CD1c-positive myeloid dendritic cell (primary cell): ENCODE measurements at regions not wholly inside any gene's neighbourhood (a gene's known extent, or its start where the extent isn't known, plus 50 kb on each side); places are given as distances from the start of the nearest gene placed in this dataset.
"Not testable (repeated sequence)": the region's sequence is repeated elsewhere in the genome, so short reads cannot be mapped to it uniquely, and the experiment has no call there.

Experiments used
- DNase-seq: peaks from one replicate; pipeline ENCODE4 v3.0.0-alpha.2; 2016; ENCODE audit errors: extremely low spot score

DNA sequence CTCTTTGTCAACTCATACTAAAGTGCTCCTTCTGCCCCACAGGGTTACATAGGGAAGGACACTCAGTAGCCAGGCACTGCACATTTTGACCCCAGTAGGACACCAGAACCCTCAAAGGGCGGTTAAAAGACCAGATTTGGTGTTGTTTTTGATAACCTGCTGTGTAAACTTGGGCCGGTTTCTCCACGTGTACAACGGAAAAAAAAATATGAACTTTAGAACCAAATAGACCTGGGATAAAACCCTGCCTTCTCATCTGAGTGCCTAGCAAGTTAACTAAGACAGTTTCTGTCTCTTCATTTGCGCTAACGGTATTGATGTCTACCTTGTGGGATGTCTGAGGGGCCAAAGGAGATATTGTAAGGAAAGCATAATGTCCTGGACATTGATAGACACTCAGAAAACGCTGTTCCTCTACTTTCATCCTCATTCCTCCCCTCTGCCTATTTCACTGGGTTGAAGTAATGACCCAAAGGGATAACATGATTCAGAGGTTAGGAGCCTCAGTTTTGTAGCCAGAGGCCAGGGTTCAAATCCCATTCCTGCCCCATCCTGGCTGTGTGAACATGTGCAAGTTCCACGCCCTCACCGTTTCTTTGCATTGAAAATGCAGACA is 155.9 kb upstream of the LPP start:
- no peak for DNase-seq

DNA sequence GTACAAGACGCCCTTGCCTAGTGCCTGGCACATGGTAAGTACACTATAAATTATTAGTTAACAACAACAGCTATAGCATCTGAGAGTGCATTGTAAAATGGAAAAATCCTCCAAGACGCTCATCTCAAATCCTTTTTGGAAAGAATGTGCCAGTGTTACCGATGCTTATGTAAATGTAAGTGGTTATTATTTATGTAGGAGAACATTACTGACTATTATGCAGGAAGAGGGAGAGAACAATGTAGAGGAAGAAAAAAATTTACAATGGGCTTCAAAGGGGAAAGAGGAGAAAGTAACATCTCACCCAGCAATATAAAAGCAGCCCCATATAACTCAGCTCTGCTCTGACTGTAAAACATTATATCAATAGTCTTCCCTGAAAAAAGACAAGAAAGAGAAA is 155.3 kb upstream of the LPP start:
- no peak for DNase-seq

DNA sequence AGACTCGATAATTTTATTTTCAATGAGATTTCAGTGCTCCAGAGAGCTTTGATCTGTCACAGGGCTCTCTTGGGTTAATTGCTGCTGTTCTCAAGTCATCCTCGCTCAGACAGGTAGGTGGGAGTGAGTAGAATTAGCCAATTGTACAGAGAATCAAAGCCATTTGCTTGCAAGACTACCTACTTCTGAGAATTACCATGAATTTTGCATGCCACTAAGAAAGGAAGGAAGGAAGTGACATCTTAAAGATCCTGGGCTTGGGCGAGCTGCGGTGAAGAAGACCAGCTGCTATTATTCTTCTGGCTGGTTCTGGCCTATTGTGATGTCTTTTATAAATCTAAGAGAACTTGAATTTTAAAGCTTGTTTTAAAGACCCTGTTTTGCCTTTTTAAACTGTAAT is 154.1 kb upstream of the LPP start:
- DNase-seq: peak; percentile 34

DNA sequence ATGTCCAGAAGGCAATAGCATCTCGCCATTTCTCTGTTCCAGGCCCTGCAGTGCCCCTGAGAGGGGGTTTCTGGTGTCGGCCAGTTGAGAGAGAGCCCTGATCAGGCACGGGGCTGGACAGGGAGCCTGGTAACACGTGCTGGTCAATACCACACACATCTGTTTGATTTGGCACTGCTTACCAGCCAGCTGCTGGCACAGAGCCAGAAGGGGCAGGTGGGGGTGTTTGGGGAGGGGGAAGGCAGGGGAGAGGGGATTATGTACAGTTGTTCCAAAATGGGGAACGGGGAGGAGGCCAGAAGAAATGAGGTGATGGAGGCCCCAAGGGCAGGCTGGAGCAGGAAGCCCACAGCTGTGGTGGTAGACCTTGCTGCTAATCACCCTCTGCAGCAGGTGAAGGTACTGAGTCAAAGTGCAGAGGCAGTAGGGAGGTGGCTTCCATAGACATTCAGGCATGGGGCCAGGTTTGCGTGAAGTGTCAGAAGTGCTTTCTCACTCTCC is 153.5 kb upstream of the LPP start:
- no peak for DNase-seq

DNA sequence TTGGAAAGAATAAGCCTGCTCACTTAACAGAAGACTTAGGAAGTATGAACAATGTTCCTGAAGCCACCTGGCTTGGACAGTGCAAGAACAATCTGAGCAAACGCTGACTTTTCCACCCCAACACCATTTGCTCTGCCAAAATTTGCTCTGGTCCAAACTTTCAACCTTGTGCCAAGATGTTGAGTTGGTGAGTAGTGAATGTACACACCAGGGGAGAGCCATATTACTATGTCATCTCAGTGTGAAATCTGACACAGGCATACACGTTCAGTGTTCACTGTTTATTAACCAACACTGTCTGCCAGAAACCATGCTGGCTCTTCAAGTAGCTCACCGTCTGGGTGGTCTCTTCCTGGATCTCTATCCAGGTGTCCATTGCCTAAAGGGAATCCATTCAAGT is 152.9 kb upstream of the LPP start:
- no peak for DNase-seq

DNA sequence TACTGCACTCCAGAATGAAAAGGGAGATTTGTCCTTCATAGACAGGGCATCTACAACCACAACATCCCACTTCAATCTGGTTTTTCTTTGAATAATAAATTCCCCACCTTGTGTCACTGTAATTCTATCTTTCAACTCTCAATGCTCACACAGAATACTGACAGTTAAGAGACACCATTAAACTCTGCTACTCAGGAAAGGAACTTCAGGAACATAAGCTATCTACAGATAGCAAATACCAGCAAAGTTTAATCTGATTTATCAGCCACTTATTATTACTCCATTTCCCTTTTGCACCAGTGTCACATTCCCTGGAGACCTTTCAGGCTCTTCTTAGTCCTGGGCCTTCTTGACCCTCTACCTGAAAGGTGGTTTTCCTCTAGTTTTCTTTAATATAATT is 152.0 kb upstream of the LPP start:
- DNase-seq: no peak

DNA sequence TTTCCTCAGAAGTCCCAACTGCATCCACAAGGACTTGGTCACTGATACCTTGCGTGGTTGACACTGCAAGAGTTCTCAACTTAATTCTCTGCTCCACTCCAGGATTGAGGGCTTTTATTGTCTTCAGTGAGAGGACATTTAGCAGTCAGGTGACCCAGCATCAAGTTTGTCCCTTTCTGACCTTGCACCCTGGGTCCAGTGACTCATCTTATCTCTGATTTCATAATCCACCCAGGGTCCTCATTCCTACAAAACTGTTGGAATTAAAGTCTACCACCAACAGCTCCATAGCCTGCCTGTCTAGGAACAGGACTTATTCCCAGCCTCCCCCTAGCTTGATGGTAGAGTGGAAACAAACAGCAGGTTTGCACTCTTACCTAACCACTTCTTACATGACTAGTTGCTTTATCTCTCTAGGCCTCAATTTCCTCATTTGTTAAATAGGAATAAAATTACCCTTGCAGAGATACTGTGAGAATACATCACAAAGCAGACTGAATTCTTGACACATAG is 151.3 kb upstream of the LPP start:
- DNase-seq: no peak

DNA sequence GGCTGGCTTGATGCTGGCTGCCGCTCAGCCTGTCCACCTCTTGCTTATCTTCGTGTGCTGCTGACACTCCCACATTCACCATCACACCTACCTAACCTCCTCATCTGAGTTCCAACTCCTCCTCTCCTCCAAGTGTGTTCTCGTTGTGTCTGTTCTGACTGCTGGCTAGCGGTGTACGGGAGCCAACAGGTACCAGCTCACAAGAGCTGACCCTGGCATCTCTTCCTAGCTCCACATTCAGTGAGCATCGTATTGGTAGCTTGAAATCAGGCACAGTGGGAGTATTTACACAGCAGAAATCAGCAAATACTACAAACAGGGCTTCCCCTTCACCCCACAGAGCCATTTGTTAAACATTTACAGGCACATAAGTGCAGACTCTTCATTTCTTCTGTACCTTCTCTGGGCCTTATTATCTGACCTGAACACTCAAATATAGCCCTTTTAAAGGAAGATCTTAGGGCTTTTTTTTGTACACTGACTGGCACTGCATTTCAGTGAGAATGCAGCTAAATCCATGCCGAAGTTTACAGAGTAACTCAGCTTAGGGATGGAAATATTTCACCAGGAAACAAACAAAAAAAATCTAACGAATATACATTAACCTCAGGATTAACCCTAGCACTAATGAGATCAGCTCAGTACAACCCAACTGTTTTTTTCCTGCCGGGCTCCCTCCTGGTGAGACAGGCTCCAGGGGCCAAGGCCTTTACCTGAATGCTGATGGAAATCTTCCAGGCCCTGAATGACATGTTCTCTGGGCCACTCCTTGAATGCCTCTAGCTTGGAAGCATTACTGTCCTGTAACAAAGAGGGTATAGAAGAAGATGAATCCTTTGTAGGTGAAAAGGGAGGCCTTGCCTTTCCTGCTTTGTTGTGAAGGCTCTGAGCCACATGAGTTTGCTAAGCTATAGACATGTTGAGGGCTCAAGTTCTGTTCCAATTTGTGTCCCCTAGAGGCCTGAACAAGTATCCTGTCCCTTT is 150.5 kb upstream of the LPP start:
- no peak for DNase-seq

DNA sequence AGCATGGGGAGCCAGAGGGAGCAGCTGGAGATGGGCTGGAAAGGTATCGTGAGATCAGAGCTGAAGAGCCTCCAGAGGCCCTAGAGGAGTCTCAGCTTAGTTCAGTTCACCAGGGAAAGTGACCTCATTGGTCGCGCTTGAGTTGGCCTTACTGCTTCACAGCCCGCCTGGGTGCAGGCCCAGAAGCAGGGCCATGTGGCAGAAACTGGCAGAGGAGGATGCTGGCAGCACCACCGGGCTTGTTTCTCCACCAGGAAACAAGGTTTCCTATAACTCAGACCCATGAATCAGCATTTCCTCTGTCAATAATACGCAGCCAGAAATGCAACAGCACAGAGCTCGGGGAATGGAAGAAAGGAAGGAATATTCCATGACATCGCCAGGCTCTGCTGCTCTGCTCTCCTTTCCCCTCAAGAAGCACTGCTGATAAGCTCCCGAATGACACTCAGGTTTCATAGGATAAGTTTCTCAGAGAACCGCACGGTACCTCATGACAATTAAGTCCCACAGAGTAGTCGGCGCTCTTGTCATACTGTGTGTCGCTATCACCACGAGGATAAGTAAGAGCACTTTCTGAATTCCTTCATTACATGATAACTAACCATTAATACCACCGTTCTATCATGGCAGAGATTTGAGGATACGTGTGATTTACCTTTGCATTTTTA is 147.1 kb upstream of the LPP start:
- no peak for DNase-seq

DNA sequence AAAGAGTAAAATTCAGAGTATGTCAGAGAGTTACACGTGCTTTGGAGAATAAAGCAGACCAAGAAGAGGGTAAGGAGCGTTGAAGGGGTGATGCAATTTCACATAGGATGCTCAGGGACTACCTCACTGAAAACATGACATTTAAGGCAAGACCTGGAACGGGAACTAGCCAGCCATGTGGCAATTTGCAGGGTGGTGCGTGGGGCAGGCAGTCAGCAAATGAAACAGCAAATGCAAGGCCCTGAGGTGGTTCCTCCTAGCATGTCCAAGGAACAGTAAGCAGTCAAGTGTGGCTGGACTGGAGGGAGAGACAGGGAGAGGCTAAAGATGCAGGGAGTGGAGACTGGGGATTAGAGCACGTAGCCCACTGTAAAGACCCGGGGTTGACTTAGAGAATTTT is 146.1 kb upstream of the LPP start:
- DNase-seq: peak; percentile 85

DNA sequence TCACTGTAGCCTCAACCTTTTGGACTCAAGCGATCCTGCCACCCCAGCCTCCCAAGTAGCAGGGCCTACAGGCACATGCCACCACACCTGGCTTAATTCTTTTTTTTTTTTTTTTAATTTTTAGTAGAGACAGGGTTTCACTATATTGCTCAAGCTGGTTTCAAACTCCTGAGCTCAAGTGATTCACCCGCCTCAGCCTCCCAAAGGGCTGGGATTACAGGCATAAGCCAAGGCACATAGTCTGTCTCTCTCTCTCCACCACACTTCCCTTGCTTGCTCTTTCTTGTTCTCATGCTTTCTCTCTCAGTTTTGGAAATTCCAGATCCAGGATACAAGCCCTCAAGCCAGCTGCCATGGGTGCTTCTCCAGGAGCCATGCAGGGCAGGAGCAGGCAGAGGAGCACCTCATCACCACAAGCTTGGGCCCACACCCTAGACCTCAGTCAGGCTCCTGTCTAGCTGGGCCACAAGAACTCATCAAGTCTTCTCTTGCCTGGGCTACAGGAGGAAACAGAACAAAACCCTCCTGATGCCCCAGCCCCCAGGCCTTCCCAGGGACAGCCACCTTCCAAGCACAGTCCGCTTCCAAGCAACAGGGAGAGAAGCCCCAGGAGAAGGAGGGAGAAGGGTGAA is 145.3 kb upstream of the LPP start:
- DNase-seq: no peak

DNA sequence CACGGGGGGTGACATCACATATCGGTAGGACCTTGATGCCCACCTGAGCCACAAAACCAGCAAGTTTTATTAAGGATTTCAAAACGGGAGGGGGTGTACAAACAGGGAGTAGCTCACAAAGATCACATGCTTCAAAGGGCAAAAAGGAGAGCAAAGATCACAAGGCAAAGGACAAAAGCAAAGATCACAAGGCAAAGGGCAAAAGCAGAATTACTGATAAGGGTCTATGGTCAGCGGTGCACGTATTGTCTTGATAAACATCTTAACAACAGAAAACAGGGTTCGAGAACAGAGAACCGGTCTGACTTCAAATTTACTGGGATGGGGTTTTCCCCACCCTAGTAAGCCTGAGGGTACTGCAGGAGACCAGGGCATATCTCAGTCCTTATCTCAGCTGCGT is 143.5 kb upstream of the LPP start:
- DNase-seq: no peak

DNA sequence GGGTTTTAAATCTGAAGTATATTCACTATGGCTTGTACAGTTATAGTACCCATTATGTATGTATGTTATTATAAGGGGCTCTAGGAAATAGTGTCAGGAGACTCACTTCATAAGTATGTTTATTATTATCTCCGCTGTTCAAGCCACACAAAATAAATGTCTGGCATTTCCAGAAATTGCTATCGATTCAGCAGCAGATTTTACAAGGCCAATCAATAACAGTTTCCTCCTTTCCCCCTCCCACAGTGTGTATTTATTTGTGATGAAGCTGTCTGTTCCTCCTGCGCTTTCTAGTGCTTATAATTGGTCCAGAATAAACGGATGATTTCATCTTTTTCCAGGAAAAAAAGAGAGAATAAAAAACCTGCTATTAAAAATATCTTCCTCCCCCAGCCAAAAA is 134.2 kb upstream of the LPP start:
- no peak for DNase-seq

DNA sequence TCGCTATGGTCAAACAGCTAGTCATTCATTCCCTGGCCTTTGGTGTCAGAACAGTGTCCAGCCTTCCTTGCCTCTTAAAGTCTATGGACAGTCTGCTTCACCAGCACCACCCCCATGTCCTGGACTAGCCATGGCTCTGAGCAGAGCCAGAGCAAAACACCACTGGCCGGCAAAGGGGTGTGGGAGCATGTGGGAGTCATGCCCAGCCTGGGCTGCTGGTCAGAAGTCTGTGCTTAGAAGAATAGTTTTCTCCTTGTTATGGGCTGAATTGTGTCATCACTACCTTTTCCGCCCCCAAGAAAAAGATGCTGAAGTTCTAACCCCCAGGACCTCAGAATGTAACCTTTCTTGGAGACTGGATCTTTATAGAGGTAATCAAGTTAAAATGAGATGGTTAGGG is 132.9 kb upstream of the LPP start:
- DNase-seq: peak; percentile 47

DNA sequence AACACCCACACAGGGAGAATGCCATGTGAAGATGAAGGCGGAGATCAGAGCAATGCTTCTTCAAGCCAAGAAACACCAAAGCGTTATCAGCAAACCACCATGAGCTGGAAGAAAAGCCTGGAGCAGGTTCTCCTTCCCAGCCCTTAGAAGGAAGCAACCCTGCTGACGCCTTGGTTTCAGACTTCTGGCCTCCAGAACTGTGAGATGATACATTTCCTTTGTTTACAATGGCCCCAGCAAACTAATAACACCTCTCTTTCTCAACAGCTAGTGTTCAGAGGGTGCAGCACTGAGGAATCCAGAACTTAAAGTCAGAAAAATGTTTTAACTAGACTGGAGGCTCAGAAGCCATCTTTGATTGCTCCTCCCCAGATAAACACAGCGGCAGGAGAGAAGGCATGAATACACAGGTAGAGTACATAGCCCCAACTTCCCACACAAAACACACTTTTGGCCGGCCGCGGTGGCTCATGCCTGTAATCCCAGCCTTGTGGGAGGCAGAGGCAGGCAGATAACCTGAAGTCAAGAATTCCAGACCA is 132.4 kb upstream of the LPP start:
- peak; percentile 92 for DNase-seq

DNA sequence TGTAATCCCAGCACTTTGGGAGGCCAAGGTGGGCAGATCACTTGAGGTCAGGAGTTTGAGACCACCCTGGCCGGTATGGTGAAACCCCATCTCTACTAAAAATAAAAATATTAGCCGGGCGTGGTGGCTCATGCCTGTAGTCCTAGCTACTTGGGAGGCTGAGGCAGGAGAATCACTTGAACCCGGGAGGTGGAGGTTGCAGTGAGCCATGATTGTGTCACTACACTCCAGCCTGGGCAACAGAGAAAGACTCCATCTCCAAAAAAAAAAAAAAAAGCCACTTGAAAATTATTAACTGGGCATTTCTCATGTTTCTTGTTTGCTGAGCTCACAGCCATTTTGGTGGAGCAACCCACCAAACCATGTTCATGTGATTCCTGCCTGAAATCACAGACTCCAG is 131.1 kb upstream of the LPP start:
- DNase-seq: not testable (repeated sequence)

DNA sequence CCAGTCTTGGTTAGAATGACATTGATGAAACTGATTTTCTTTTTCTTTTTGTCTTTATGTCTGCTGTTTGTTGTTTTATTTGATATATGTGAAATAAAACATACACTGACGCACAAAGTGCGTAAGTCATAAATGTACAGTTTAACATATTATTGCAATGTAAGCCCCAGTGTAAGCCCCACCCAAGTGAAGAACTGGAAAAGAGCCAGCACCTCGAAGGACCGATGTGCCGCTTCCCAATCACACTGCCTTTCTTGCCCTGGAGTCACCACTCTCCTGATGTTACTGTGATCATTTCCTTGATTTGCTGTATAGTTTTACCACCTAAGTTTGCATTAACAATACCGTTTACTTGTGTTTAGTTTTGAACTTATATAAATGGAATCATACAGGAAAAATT is 128.4 kb upstream of the LPP start:
- no peak for DNase-seq

DNA sequence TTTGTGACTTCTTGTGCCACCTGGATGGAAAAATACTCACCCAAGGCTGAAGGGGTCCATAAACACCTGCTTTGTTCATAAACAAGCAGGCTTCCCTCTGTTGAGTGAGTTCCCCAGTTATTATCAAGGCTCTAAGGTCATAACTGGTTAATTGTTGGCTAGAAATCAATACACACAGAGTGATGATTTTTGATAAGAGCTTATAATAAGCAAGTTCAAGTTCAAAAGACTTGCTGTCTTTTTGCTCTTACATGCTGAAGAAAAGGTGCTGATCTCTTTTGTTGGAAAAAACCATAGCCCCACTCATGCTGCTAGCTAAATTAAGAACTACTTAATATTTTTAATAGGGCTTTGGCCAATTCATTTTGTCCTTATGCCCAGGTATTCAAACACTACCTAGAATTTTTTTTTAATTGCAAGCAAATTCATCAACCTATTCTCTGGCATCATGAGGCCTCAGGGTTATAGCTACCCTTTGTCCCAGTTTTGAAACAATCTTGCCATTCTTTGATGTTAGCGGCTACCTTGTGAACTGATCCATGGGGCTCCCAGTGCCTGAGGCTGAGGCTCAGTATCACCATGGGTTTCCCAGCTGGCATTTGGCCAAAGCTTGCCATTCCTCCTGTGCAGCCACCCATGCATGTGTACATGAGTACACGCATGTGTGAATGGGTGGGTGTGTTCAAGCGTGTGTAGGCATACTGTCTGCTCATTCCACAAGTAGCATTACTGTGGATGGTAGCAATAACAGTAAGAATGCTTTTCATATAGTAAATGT is 127.6 kb upstream of the LPP start:
- no peak for DNase-seq

DNA sequence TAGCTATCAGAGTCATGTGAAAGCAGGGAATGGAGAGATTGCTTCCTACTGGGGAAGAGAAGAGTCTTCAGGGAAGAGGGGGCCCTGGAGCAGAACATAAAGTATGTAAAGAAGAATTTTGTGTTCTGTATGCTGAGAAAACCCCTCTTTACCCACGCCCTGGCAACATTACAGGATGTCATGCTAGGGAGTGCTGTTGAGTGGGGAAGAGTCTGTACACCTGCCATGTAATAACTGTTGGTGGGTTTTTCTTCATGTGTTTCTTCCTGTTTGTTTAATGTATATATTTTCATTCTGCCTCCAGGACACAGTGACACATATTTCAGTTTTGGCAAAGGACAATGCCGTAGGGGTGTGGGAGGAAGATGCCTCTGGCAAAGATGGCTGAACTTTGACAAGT is 122.8 kb upstream of the LPP start:
- no peak for DNase-seq

DNA sequence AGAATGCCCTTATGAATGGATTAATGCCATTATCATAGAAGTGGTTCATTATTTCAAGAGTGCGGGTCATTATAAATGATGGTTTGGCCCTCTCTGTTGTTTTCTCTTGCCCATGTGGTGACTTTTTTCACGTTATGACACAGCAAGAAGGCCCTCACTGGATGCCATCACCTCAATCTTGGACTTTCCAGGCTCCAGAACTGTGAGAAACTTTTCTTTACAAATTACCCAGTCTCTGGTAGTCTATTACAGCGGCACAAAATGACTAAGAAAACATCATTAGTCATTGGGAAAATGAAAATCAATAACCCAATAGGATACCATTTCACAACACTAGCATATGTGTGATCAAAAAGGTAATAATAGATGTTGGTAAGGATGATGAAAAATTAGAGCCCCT is 119.0 kb upstream of the LPP start:
- no peak for DNase-seq
